H9 (cell line): ENCODE measurements at regions not wholly inside any gene's neighbourhood (a gene's known extent, or its start where the extent isn't known, plus 50 kb on each side); places are given as distances from the start of the nearest gene placed in this dataset.

Experiments used
- DNase-seq: peaks from one replicate; pipeline ENCODE4 v3.0.0-alpha.2; 2017
- H2AFZ ChIP-seq: one replicate; pipeline ENCODE4 v1.6.1; 2013; ENCODE audit warnings: mild to moderate bottlenecking, low read length, control low read depth, moderate library complexity
- H2AK5ac ChIP-seq: 2 replicates; pipeline ENCODE4 v1.6.1; 2013; ENCODE audit warnings: low read length, control low read depth, mixed read lengths; ENCODE audit not compliant: insufficient read length
- H2BK120ac ChIP-seq: one replicate; pipeline ENCODE4 v1.6.1; 2013; ENCODE audit warnings: low read depth, mild to moderate bottlenecking, low read length, control low read depth, inconsistent platforms; ENCODE audit not compliant: poor library complexity, severe bottlenecking
- H2BK12ac ChIP-seq: 2 replicates; pipeline ENCODE4 v1.6.1; 2013; ENCODE audit warnings: low read length, control low read depth, mixed read lengths, low read depth; ENCODE audit not compliant: insufficient read length
- H2BK15ac ChIP-seq: 2 replicates; pipeline ENCODE4 v1.6.1; 2013; ENCODE audit warnings: low read depth, low read length, control low read depth
- H2BK20ac ChIP-seq: one replicate; pipeline ENCODE4 v1.6.1; 2013; ENCODE audit warnings: low read depth, mild to moderate bottlenecking, low read length, control low read depth, inconsistent platforms; ENCODE audit not compliant: poor library complexity, severe bottlenecking
- H2BK5ac ChIP-seq: 2 replicates; pipeline ENCODE4 v1.6.1; 2013; ENCODE audit warnings: low read length, control low read depth, mixed read lengths; ENCODE audit not compliant: insufficient read length
- H3K14ac ChIP-seq: 2 replicates; pipeline ENCODE4 v1.6.1; 2013; ENCODE audit warnings: low read length, control low read depth; ENCODE audit not compliant: insufficient read depth
- H3K18ac ChIP-seq: 2 replicates; pipeline ENCODE4 v1.6.1; 2013; ENCODE audit warnings: low read depth, mild to moderate bottlenecking, mixed read lengths, low read length, control low read depth; ENCODE audit not compliant: insufficient read length
- H3K23ac ChIP-seq: 2 replicates; pipeline ENCODE4 v1.6.1; 2013; ENCODE audit warnings: low read length, control low read depth, mixed read lengths, low read depth; ENCODE audit not compliant: insufficient read length
- H3K23me2 ChIP-seq: 2 replicates; pipeline ENCODE4 v1.6.1; 2013; ENCODE audit warnings: low read depth, mild to moderate bottlenecking, mixed read lengths, low read length, control low read depth; ENCODE audit not compliant: insufficient read length, poor library complexity, severe bottlenecking
- H3K27ac ChIP-seq: 2 replicates; pipeline ENCODE4 v1.5.1; 2013; ENCODE audit warnings: low read length, control low read depth, mixed read lengths, low read depth; ENCODE audit not compliant: insufficient read length
- H3K27me3 ChIP-seq: 2 replicates; pipeline ENCODE4 v1.6.1; 2013; ENCODE audit warnings: low read length, control low read depth, inconsistent platforms; ENCODE audit not compliant: insufficient read depth
- H3K4ac ChIP-seq: 2 replicates; pipeline ENCODE4 v1.6.1; 2013; ENCODE audit warnings: low read depth, mild to moderate bottlenecking, control low read depth, inconsistent platforms, low read length, moderate library complexity
- H3K4me1 ChIP-seq: 2 replicates; pipeline ENCODE4 v1.6.1; 2013; ENCODE audit warnings: low read length, control low read depth, inconsistent platforms; ENCODE audit not compliant: insufficient read depth
- H3K4me2 ChIP-seq: 2 replicates; pipeline ENCODE4 v1.6.1; 2013; ENCODE audit warnings: low read length, control low read depth, mixed read lengths; ENCODE audit not compliant: insufficient read length, insufficient read depth
- H3K56ac ChIP-seq: 2 replicates; pipeline ENCODE4 v1.6.1; 2013; ENCODE audit warnings: low read depth, mild to moderate bottlenecking, mixed read lengths, low read length, control low read depth; ENCODE audit not compliant: insufficient read length
- H3K79me1 ChIP-seq: 2 replicates; pipeline ENCODE4 v1.6.1; 2013; ENCODE audit warnings: low read depth, mild to moderate bottlenecking, moderate library complexity, low read length, control low read depth, inconsistent platforms; ENCODE audit not compliant: insufficient read depth, poor library complexity, severe bottlenecking
- H3K79me2 ChIP-seq: 2 replicates; pipeline ENCODE4 v1.6.1; 2013; ENCODE audit warnings: low read length, control low read depth, inconsistent platforms; ENCODE audit not compliant: insufficient read depth
- H3K9ac ChIP-seq: 2 replicates; pipeline ENCODE4 v1.6.1; 2013; ENCODE audit warnings: low read length, control low read depth, mixed read lengths; ENCODE audit not compliant: insufficient read length; ENCODE audit errors: extremely low read depth
- H3K9me3 ChIP-seq: one replicate; pipeline ENCODE4 v1.6.1; 2013; ENCODE audit warnings: low read depth, low read length, inconsistent platforms; ENCODE audit not compliant: control insufficient read depth
- H3T11ph ChIP-seq: one replicate; pipeline ENCODE4 v1.6.1; 2013; ENCODE audit warnings: mild to moderate bottlenecking, low read length, control low read depth, inconsistent platforms
- H4K20me1 ChIP-seq: one replicate; pipeline ENCODE4 v1.6.1; 2013; ENCODE audit not compliant: control insufficient read depth, insufficient read length, insufficient read depth
- H4K5ac ChIP-seq: 2 replicates; pipeline ENCODE4 v1.6.1; 2013; ENCODE audit warnings: low read depth, mild to moderate bottlenecking, mixed read lengths, low read length, control low read depth; ENCODE audit not compliant: insufficient read length
- H4K8ac ChIP-seq: replicated peaks from 2 replicates; pipeline ENCODE4 v1.6.1; 2013; ENCODE audit warnings: low read length, control low read depth, mixed read lengths, low read depth; ENCODE audit not compliant: insufficient read length
- H4K91ac ChIP-seq: 2 replicates; pipeline ENCODE4 v1.6.1; 2013; ENCODE audit warnings: low read depth, mild to moderate bottlenecking, moderate library complexity, mixed read lengths, low read length, control low read depth; ENCODE audit not compliant: insufficient read length
- H3K27ac Mint-ChIP-seq, 3 experiments: 2 replicates in 2 of 3; 3 replicates in 1 of 3; pipeline ENCODE4 v1.8.0; 2020 to 2021; ENCODE audit warnings: mixed read lengths in 3 of 3, mild to moderate bottlenecking in 1 of 3, moderate library complexity in 1 of 3
- H3K27me3 Mint-ChIP-seq: 2 replicates; pipeline ENCODE4 v1.8.0; 2021; ENCODE audit warnings: low read depth, mild to moderate bottlenecking, moderate library complexity, mixed read lengths
- H3K36me3 Mint-ChIP-seq, 3 experiments: 2 replicates in 2 of 3; 3 replicates in 1 of 3; pipeline ENCODE4 v1.8.0; 2020 to 2021; ENCODE audit warnings: low read depth in 3 of 3, mixed read lengths in 3 of 3; ENCODE audit not compliant: insufficient read depth in 1 of 3
- H3K4me1 Mint-ChIP-seq, 2 experiments: 2 replicates each; pipeline ENCODE4 v1.8.0; 2020; ENCODE audit warnings: mixed read lengths in 2 of 2
- H3K4me3 Mint-ChIP-seq, 2 experiments: 2 replicates in 1 of 2; 3 replicates in 1 of 2; pipeline ENCODE4 v1.8.0; 2020 to 2021; ENCODE audit warnings: mild to moderate bottlenecking in 2 of 2, mixed read lengths in 2 of 2, moderate library complexity in 1 of 2
- H3K9me3 Mint-ChIP-seq, 2 experiments: 2 replicates in 1 of 2; 3 replicates in 1 of 2; pipeline ENCODE4 v1.8.0; 2020; ENCODE audit warnings: mild to moderate bottlenecking in 2 of 2, mixed read lengths in 2 of 2, moderate library complexity in 1 of 2
- CTCF ChIP-seq: fragments of 200-600 bp; sonication (generic); conservative IDR thresholded peaks from 3 replicates; pipeline ENCODE4 v1.8.0; 2021; ENCODE audit warnings: antibody characterized with exemption, mild to moderate bottlenecking
- whole genome bisulfite sequencing: extraction: QIAGEN DNeasy Blood & Tissue Kit; methylation state at CpG from one replicate; pipeline ENCODE4 v1.1.7; 2013; ENCODE audit warnings: missing lambda C conversion rate, low lambda C conversion rate, mixed read lengths; ENCODE audit not compliant: insufficient read length; ENCODE audit errors: extremely low coverage; 5-methylcytosine and 5-hydroxymethylcytosine counted together

GRCh38 chr12:75585330-75585729 lies 73.9 kb upstream of the KRR1 start:
- no peaks in the 10 kb centered on the region for H3K9me3 Mint-ChIP-seq
- Histone ChIP-seq H4K5ac (no peak overlapping the region), H2AK5ac (no peak overlapping the region), H2BK20ac (no peak overlapping the region), H3K56ac (no peak overlapping the region), H3K9me3 (no peaks in the 10 kb centered on the region), H2BK120ac (no peak overlapping the region), H2BK15ac (no peak overlapping the region), H3K79me2 (no peaks in the 10 kb centered on the region), H4K20me1 (no peaks in the 10 kb centered on the region), H3K4ac (no peak overlapping the region), H3K27ac (no peak overlapping the region), H3K14ac (no peak overlapping the region), H2BK12ac (no peak overlapping the region), H4K91ac (no peak overlapping the region), H2BK5ac (no peak overlapping the region), H2AFZ (no peak overlapping the region), H4K8ac (no peak overlapping the region), H3K4me2 (no peak overlapping the region), H3K18ac (no peak overlapping the region), H3K9ac (no peak overlapping the region), H3K23ac (no peak overlapping the region), H3T11ph (no peak overlapping the region), H3K27me3 (no peaks in the 10 kb centered on the region), H3K79me1 (no peaks in the 10 kb centered on the region), H3K23me2 (no peaks in the 10 kb centered on the region), H3K4me1 (no peaks in the 10 kb centered on the region)
- no peak for DNase-seq
- no peaks in the 10 kb centered on the region for H3K27me3 Mint-ChIP-seq
- peaks cover 4 to 5% of the 10 kb centered on the region in 2 experiments; a peak in 3 of 4 replicates for H3K4me1 Mint-ChIP-seq
- TF ChIP-seq CTCF = no peak
- H3K36me3 Mint-ChIP-seq = no peaks in the 10 kb centered on the region; a peak in 1 of 7 replicates
- no CpG with 5 or more reads among the region's 4 CpGs for WGBS
- H3K4me3 Mint-ChIP-seq = no peak overlapping the region
- H3K27ac Mint-ChIP-seq = no peak overlapping the region
